ENCODE measurements at regions not wholly inside any gene's neighbourhood (a gene's known extent, or its start where the extent isn't known, plus 50 kb on each side); places are given as distances from the start of the nearest gene placed in this dataset.

DNA sequence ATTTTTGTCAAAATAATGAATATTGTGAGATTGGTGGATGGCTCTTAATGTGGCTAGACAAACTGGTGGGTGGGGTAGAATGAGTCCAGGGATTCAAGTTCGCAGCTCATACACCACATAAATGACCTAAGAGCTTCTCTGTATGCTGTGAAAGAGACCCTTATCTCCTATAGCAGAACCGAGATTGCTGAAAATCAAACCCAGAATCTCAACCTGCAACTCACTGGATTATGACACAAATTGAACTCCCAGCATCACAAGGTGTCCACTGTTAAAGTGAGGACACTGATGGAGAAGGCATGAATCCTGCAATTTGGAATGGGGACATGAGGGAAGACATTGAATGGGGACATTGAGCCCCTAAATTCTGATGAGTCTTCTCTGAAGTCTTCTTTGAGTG lies 51.3 kb upstream of the CNKSR3 start:
- BruUV-seq (replicated peaks), result no TSS peak
- Mint-ChIP-seq H3K4me3 (ENCODE audit: low read depth, unreplicated experiment) (no peak overlapping the region), H3K27me3 (ENCODE audit: unreplicated experiment) (peaks cover 47% of the 10 kb centered on the region), H3K27ac (ENCODE audit: unreplicated experiment) (no peak overlapping the region), H3K9me3 (ENCODE audit: low read depth, unreplicated experiment) (no peaks in the 10 kb centered on the region), H3K4me1 (ENCODE audit: low read depth, unreplicated experiment) (peaks cover 8% of the 10 kb centered on the region), H3K36me3 (ENCODE audit: insufficient read depth, unreplicated experiment) (peaks cover 3% of the 10 kb centered on the region)
- DNase-seq, result no peak
- CTCF ChIA-PET, result no interaction called here
- TF ChIP-seq CTCF (IDR thresholded peaks at IDR 0.05; ENCODE audit: unreplicated experiment), result no peak
- intact Hi-C loops (cut with micrococcal nuclease; ENCODE audit: unreplicated experiment), result no loop called here

GRCh38 chr6:154565331-154565730 lies 54.8 kb upstream of the CNKSR3 start:
- no TSS peak for BruUV-seq (replicated peaks)
- H3K4me3 Mint-ChIP-seq (ENCODE audit: low read depth, unreplicated experiment), result no peak overlapping the region
- H3K27ac Mint-ChIP-seq (ENCODE audit: unreplicated experiment), result no peak overlapping the region
- H3K9me3 Mint-ChIP-seq (ENCODE audit: low read depth, unreplicated experiment), result no peaks in the 10 kb centered on the region
- H3K36me3 Mint-ChIP-seq (ENCODE audit: insufficient read depth, unreplicated experiment), result no peaks in the 10 kb centered on the region
- CTCF ChIA-PET, result no interaction called here
- DNase-seq, result no peak
- peaks cover 8% of the 10 kb centered on the region for H3K4me1 Mint-ChIP-seq (ENCODE audit: low read depth, unreplicated experiment)
- intact Hi-C loops (cut with micrococcal nuclease; ENCODE audit: unreplicated experiment), result no loop called here
- TF ChIP-seq CTCF (IDR thresholded peaks at IDR 0.05; ENCODE audit: unreplicated experiment), result no peak
- peaks cover 27% of the 10 kb centered on the region for H3K27me3 Mint-ChIP-seq (ENCODE audit: unreplicated experiment)

DNA sequence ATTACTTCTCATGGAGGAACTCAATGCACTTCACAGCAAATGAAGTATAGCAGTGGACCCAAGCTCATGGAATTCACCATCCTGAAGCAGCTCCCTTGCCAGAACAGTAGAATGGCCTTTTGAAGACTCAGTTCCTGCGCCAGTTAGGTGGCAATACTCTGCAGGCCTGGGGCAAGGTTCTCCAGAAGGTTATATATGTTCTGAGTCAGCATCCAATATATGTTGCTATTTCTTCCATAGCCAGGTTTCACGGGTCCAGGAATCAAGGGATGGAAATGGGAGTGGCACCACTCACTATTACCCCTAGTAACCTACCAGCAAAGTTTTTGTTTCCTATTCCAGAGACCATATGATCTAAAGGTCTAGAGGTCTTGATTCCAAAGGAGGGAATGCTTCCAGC lies 56.4 kb upstream of the CNKSR3 start:
- no peak for DNase-seq
- BruUV-seq (replicated peaks), result no TSS peak
- Mint-ChIP-seq H3K4me3 (ENCODE audit: low read depth, unreplicated experiment) (no peak overlapping the region), H3K9me3 (ENCODE audit: low read depth, unreplicated experiment) (no peaks in the 10 kb centered on the region), H3K27ac (ENCODE audit: unreplicated experiment) (no peak overlapping the region), H3K27me3 (ENCODE audit: unreplicated experiment) (peaks cover 12% of the 10 kb centered on the region), H3K36me3 (ENCODE audit: insufficient read depth, unreplicated experiment) (no peaks in the 10 kb centered on the region), H3K4me1 (ENCODE audit: low read depth, unreplicated experiment) (peaks cover 8% of the 10 kb centered on the region)
- TF ChIP-seq CTCF (IDR thresholded peaks at IDR 0.05; ENCODE audit: unreplicated experiment), result no peak
- CTCF ChIA-PET, result no interaction called here
- intact Hi-C loops (cut with micrococcal nuclease; ENCODE audit: unreplicated experiment), result no loop called here

- no peak for DNase-seq
- Mint-ChIP-seq H3K27me3 (ENCODE audit: unreplicated experiment) (peaks cover 3% of the 10 kb centered on the region), H3K36me3 (ENCODE audit: insufficient read depth, unreplicated experiment) (no peaks in the 10 kb centered on the region), H3K4me1 (ENCODE audit: low read depth, unreplicated experiment) (peaks cover 8% of the 10 kb centered on the region), H3K9me3 (ENCODE audit: low read depth, unreplicated experiment) (no peaks in the 10 kb centered on the region), H3K4me3 (ENCODE audit: low read depth, unreplicated experiment) (no peak overlapping the region), H3K27ac (ENCODE audit: unreplicated experiment) (no peak overlapping the region)
- CTCF ChIA-PET, result no interaction called here
- intact Hi-C loops (cut with micrococcal nuclease; ENCODE audit: unreplicated experiment), result no loop called here
- no peak for TF ChIP-seq CTCF (IDR thresholded peaks at IDR 0.05; ENCODE audit: unreplicated experiment)
- BruUV-seq (replicated peaks), result no TSS peak
Measured at GRCh38 chr6:154567695-154568220, 57.3 kb upstream of the CNKSR3 start.

All from Calu3 (cell line).